HG03439 (cell line): ENCODE measurements at regions not wholly inside any gene's neighbourhood (a gene's known extent, or its start where the extent isn't known, plus 50 kb on each side); places are given as distances from the start of the nearest gene placed in this dataset.
"Not testable (repeated sequence)": the region's sequence is repeated elsewhere in the genome, so short reads cannot be mapped to it uniquely, and the experiment has no call there.

Experiments used
- ATAC-seq: cut with Tn5 transposase; IDR thresholded peaks from one replicate; pipeline ENCODE4 v1.9.1; 2021; ENCODE audit warnings: mild to moderate bottlenecking, moderate library complexity; ENCODE audit not compliant: unreplicated experiment

GRCh38 chr20:11162026-11162775 lies 488.4 kb upstream of the JAG1 start:
- ATAC-seq = no peak

- ATAC-seq = no peak
Measured at GRCh38 chr20:11165789-11166188, 492.0 kb upstream of the JAG1 start.

- ATAC-seq = no peak
Measured at GRCh38 chr20:11166712-11167111, 492.9 kb upstream of the JAG1 start.

GRCh38 chr20:11168026-11168425 lies 494.2 kb upstream of the JAG1 start:
- ATAC-seq = no peak

GRCh38 chr20:11170025-11170424 lies 496.2 kb upstream of the JAG1 start:
- ATAC-seq = no peak

GRCh38 chr20:11170565-11170964 lies 496.8 kb upstream of the JAG1 start:
- no peak for ATAC-seq

- no peak for ATAC-seq
Measured at GRCh38 chr20:11172881-11173280, 499.1 kb upstream of the JAG1 start.

- no peak for ATAC-seq
Measured at GRCh38 chr20:11173916-11174315, 500.1 kb upstream of the JAG1 start.

GRCh38 chr20:11174861-11175260 lies 501.1 kb upstream of the JAG1 start:
- ATAC-seq = no peak

GRCh38 chr20:11176431-11176830 lies 502.6 kb upstream of the JAG1 start:
- ATAC-seq = no peak

GRCh38 chr20:11178946-11179654 lies 505.3 kb upstream of the JAG1 start:
- ATAC-seq = no peak

GRCh38 chr20:11180186-11180585 lies 506.4 kb upstream of the JAG1 start:
- no peak for ATAC-seq

GRCh38 chr20:11181129-11181528 lies 507.3 kb upstream of the JAG1 start:
- not testable (repeated sequence) for ATAC-seq

- no peak for ATAC-seq
Measured at GRCh38 chr20:11181966-11182365, 508.2 kb upstream of the JAG1 start.

GRCh38 chr20:11182720-11183119 lies 508.9 kb upstream of the JAG1 start:
- no peak for ATAC-seq

- ATAC-seq = no peak
Measured at GRCh38 chr20:11186301-11187008, 512.7 kb upstream of the JAG1 start.

GRCh38 chr20:11188843-11189603 lies 515.2 kb upstream of the JAG1 start:
- ATAC-seq = no peak

- no peak for ATAC-seq
Measured at GRCh38 chr20:11190741-11191140, 516.9 kb upstream of the JAG1 start.

- no peak for ATAC-seq
Measured at GRCh38 chr20:11192106-11192505, 518.3 kb upstream of the JAG1 start.

- ATAC-seq = no peak
Measured at GRCh38 chr20:11193241-11193640, 519.4 kb upstream of the JAG1 start.

GRCh38 chr20:11195169-11195568 lies 521.4 kb upstream of the JAG1 start:
- ATAC-seq = no peak
